GM12872 (cell line): ENCODE measurements at regions not wholly inside any gene's neighbourhood (a gene's known extent, or its start where the extent isn't known, plus 50 kb on each side); places are given as distances from the start of the nearest gene placed in this dataset.

Source experiments
- CTCF ChIP-seq: IDR thresholded peaks from 3 replicates; pipeline ENCODE4 v1.5.1; 2011; ENCODE audit warnings: low read depth, mild to moderate bottlenecking, low read length, moderate library complexity; ENCODE audit not compliant: insufficient read depth

- no peak for TF ChIP-seq CTCF
Measured at GRCh38 chr12:42761601-42762350, 172.2 kb upstream of the PRICKLE1 start.

- no peak for TF ChIP-seq CTCF
Measured at GRCh38 chr12:42761086-42761485, 171.5 kb upstream of the PRICKLE1 start.

- TF ChIP-seq CTCF: no peak
Measured at GRCh38 chr12:42760550-42760949, 171.0 kb upstream of the PRICKLE1 start.

- no peak for TF ChIP-seq CTCF
Measured at GRCh38 chr12:42759622-42760273, 170.2 kb upstream of the PRICKLE1 start.

- no peak for TF ChIP-seq CTCF
Measured at GRCh38 chr12:42758806-42759205, 169.3 kb upstream of the PRICKLE1 start.

- TF ChIP-seq CTCF: no peak
Measured at GRCh38 chr12:42757624-42758119, 168.1 kb upstream of the PRICKLE1 start.

GRCh38 chr12:42756841-42757623, 167.5 kb upstream of the PRICKLE1 start:
- no peak for TF ChIP-seq CTCF
